ENCODE measurements at regions not wholly inside any gene's neighbourhood (a gene's known extent, or its start where the extent isn't known, plus 50 kb on each side); places are given as distances from the start of the nearest gene placed in this dataset.

GRCh38 chr1:82724246-82724645, 923.5 kb downstream of the ADGRL2 start:
- Mint-ChIP-seq H3K4me1 (no peaks in the 10 kb centered on the region), H3K36me3 (ENCODE audit: low read depth) (no peaks in the 10 kb centered on the region), H3K4me3 (no peak overlapping the region), H3K27ac (no peak overlapping the region), H3K27me3 (no peaks in the 10 kb centered on the region), H3K9me3 (peaks cover 7% of the 10 kb centered on the region)
- DNase-seq (no peak), ATAC-seq (no peak)

- H3K27ac Mint-ChIP-seq: no peak overlapping the region
- no peak for ATAC-seq
- H3K4me1 Mint-ChIP-seq: no peaks in the 10 kb centered on the region
Observed at GRCh38 chr1:82722608-82723007, 921.9 kb downstream of the ADGRL2 start.

GRCh38 chr1:82721702-82722101, 921.0 kb downstream of the ADGRL2 start:
- H3K27ac Mint-ChIP-seq: no peak overlapping the region
- no peak for ATAC-seq
- H3K4me1 Mint-ChIP-seq: no peaks in the 10 kb centered on the region
- no peaks in the 10 kb centered on the region for H3K36me3 Mint-ChIP-seq (ENCODE audit: low read depth)
- peaks cover 3% of the 10 kb centered on the region for H3K9me3 Mint-ChIP-seq
- H3K27me3 Mint-ChIP-seq: no peaks in the 10 kb centered on the region
- no peak overlapping the region for H3K4me3 Mint-ChIP-seq
- DNase-seq: no peak

More at GRCh38 chr1:82722608-82723007, 921.9 kb downstream of the ADGRL2 start:
- peaks cover 3% of the 10 kb centered on the region for H3K9me3 Mint-ChIP-seq
- H3K27me3 Mint-ChIP-seq: no peaks in the 10 kb centered on the region
- no peak for DNase-seq
- H3K4me3 Mint-ChIP-seq: no peak overlapping the region
- H3K36me3 Mint-ChIP-seq (ENCODE audit: low read depth): no peaks in the 10 kb centered on the region

- ATAC-seq (no peak), DNase-seq (no peak)
- no peaks in the 10 kb centered on the region for H3K9me3 Mint-ChIP-seq
- no peak overlapping the region for H3K27ac Mint-ChIP-seq
- no peaks in the 10 kb centered on the region for H3K4me1 Mint-ChIP-seq
- H3K36me3 Mint-ChIP-seq (ENCODE audit: low read depth): no peaks in the 10 kb centered on the region
- no peak overlapping the region for H3K4me3 Mint-ChIP-seq
- H3K27me3 Mint-ChIP-seq: no peaks in the 10 kb centered on the region
Observed at GRCh38 chr1:82718719-82719419, 918.1 kb downstream of the ADGRL2 start.

- DNase-seq (no peak), ATAC-seq (no peak)
- H3K9me3 Mint-ChIP-seq: no peaks in the 10 kb centered on the region
Observed at GRCh38 chr1:82710091-82710490, 909.4 kb downstream of the ADGRL2 start.

GRCh38 chr1:82707681-82708080, 906.9 kb downstream of the ADGRL2 start:
- no peaks in the 10 kb centered on the region for H3K27me3 Mint-ChIP-seq
- ATAC-seq (no peak), DNase-seq (no peak)
- H3K9me3 Mint-ChIP-seq: no peaks in the 10 kb centered on the region
- H3K4me1 Mint-ChIP-seq: no peaks in the 10 kb centered on the region
- H3K36me3 Mint-ChIP-seq (ENCODE audit: low read depth): no peaks in the 10 kb centered on the region
- H3K4me3 Mint-ChIP-seq: no peak overlapping the region
- no peak overlapping the region for H3K27ac Mint-ChIP-seq

More at GRCh38 chr1:82710091-82710490, 909.4 kb downstream of the ADGRL2 start:
- H3K27me3 Mint-ChIP-seq: no peaks in the 10 kb centered on the region
- no peak overlapping the region for H3K4me3 Mint-ChIP-seq
- H3K36me3 Mint-ChIP-seq (ENCODE audit: low read depth): no peaks in the 10 kb centered on the region
- no peaks in the 10 kb centered on the region for H3K4me1 Mint-ChIP-seq
- no peak overlapping the region for H3K27ac Mint-ChIP-seq

GRCh38 chr1:82706741-82707140, 906.0 kb downstream of the ADGRL2 start:
- ATAC-seq: no peak
- no peak for DNase-seq
- no peak overlapping the region for H3K27ac Mint-ChIP-seq
- no peak overlapping the region for H3K4me3 Mint-ChIP-seq
- no peaks in the 10 kb centered on the region for H3K27me3 Mint-ChIP-seq
- no peaks in the 10 kb centered on the region for H3K36me3 Mint-ChIP-seq (ENCODE audit: low read depth)
- H3K9me3 Mint-ChIP-seq: no peaks in the 10 kb centered on the region
- no peaks in the 10 kb centered on the region for H3K4me1 Mint-ChIP-seq

GRCh38 chr1:82704966-82705365, 904.2 kb downstream of the ADGRL2 start:
- H3K27me3 Mint-ChIP-seq: no peaks in the 10 kb centered on the region
- no peaks in the 10 kb centered on the region for H3K36me3 Mint-ChIP-seq (ENCODE audit: low read depth)
- no peak for DNase-seq
- H3K4me3 Mint-ChIP-seq: no peak overlapping the region
- no peaks in the 10 kb centered on the region for H3K4me1 Mint-ChIP-seq
- ATAC-seq: no peak
- no peaks in the 10 kb centered on the region for H3K9me3 Mint-ChIP-seq
- H3K27ac Mint-ChIP-seq: no peak overlapping the region

GRCh38 chr1:82704393-82704792, 903.7 kb downstream of the ADGRL2 start:
- Mint-ChIP-seq H3K9me3 (no peaks in the 10 kb centered on the region), H3K36me3 (ENCODE audit: low read depth) (no peaks in the 10 kb centered on the region), H3K4me1 (no peaks in the 10 kb centered on the region), H3K4me3 (no peak overlapping the region), H3K27ac (no peak overlapping the region), H3K27me3 (no peaks in the 10 kb centered on the region)
- DNase-seq: no peak
- ATAC-seq: no peak

GRCh38 chr1:82703951-82704350, 903.2 kb downstream of the ADGRL2 start:
- Mint-ChIP-seq H3K27me3 (no peaks in the 10 kb centered on the region), H3K9me3 (no peaks in the 10 kb centered on the region), H3K36me3 (ENCODE audit: low read depth) (no peaks in the 10 kb centered on the region), H3K4me3 (no peak overlapping the region), H3K27ac (no peak overlapping the region), H3K4me1 (no peaks in the 10 kb centered on the region)
- DNase-seq: no peak
- ATAC-seq: no peak

GRCh38 chr1:82700476-82700875, 899.7 kb downstream of the ADGRL2 start:
- no peaks in the 10 kb centered on the region for H3K4me1 Mint-ChIP-seq
- no peaks in the 10 kb centered on the region for H3K36me3 Mint-ChIP-seq (ENCODE audit: low read depth)

GRCh38 chr1:82697965-82698364, 897.2 kb downstream of the ADGRL2 start:
- no peak for ATAC-seq
- Mint-ChIP-seq H3K4me3 (no peak overlapping the region), H3K27me3 (no peaks in the 10 kb centered on the region)

More at GRCh38 chr1:82700476-82700875, 899.7 kb downstream of the ADGRL2 start:
- Mint-ChIP-seq H3K9me3 (no peaks in the 10 kb centered on the region), H3K27me3 (no peaks in the 10 kb centered on the region), H3K27ac (no peak overlapping the region), H3K4me3 (no peak overlapping the region)
- ATAC-seq (no peak), DNase-seq (no peak)

GRCh38 chr1:82695443-82695842, 894.7 kb downstream of the ADGRL2 start:
- Mint-ChIP-seq H3K4me1 (no peaks in the 10 kb centered on the region), H3K4me3 (no peak overlapping the region), H3K27ac (no peak overlapping the region), H3K36me3 (ENCODE audit: low read depth) (no peaks in the 10 kb centered on the region), H3K9me3 (no peaks in the 10 kb centered on the region), H3K27me3 (no peaks in the 10 kb centered on the region)
- DNase-seq: no peak
- ATAC-seq: no peak

More at GRCh38 chr1:82697965-82698364, 897.2 kb downstream of the ADGRL2 start:
- H3K9me3 Mint-ChIP-seq: no peaks in the 10 kb centered on the region
- H3K27ac Mint-ChIP-seq: no peak overlapping the region
- H3K36me3 Mint-ChIP-seq (ENCODE audit: low read depth): no peaks in the 10 kb centered on the region
- no peaks in the 10 kb centered on the region for H3K4me1 Mint-ChIP-seq
- no peak for DNase-seq

GRCh38 chr1:82690411-82690810, 889.7 kb downstream of the ADGRL2 start:
- DNase-seq: no peak
- Mint-ChIP-seq H3K27ac (no peak overlapping the region), H3K27me3 (no peaks in the 10 kb centered on the region), H3K4me3 (no peak overlapping the region), H3K36me3 (ENCODE audit: low read depth) (no peaks in the 10 kb centered on the region), H3K4me1 (no peaks in the 10 kb centered on the region), H3K9me3 (peaks cover 7% of the 10 kb centered on the region)
- no peak for ATAC-seq

GRCh38 chr1:82689217-82689616, 888.5 kb downstream of the ADGRL2 start:
- H3K27me3 Mint-ChIP-seq: no peaks in the 10 kb centered on the region
- H3K9me3 Mint-ChIP-seq: peaks cover 12% of the 10 kb centered on the region
- no peaks in the 10 kb centered on the region for H3K4me1 Mint-ChIP-seq
- H3K27ac Mint-ChIP-seq: no peak overlapping the region
- no peak for ATAC-seq
- no peaks in the 10 kb centered on the region for H3K36me3 Mint-ChIP-seq (ENCODE audit: low read depth)
- no peak for DNase-seq
- no peak overlapping the region for H3K4me3 Mint-ChIP-seq

- Mint-ChIP-seq H3K27me3 (no peaks in the 10 kb centered on the region), H3K9me3 (peaks cover 15% of the 10 kb centered on the region), H3K4me3 (no peak overlapping the region), H3K4me1 (no peaks in the 10 kb centered on the region), H3K36me3 (ENCODE audit: low read depth) (no peaks in the 10 kb centered on the region), H3K27ac (no peak overlapping the region)
- ATAC-seq: no peak
- DNase-seq: no peak
Observed at GRCh38 chr1:82686774-82687173, 886.0 kb downstream of the ADGRL2 start.
